ENCODE measurements at regions not wholly inside any gene's neighbourhood (a gene's known extent, or its start where the extent isn't known, plus 50 kb on each side); places are given as distances from the start of the nearest gene placed in this dataset.

GRCh38 chr9:79807971-79808370 lies 236.2 kb downstream of the TLE4 start:
- peaks cover 0 to 14% of the 10 kb centered on the region in 2 donors for H3K4me1 ChIP-seq (replicated peaks in 1 of 2)
- H3K9me3 ChIP-seq (replicated peaks in 1 of 3), result no peaks in the 10 kb centered on the region
- WGBS, 4 donors, result 65 to 96% (median 70%) methylated on average over 2 of the region's 2 CpGs
- H3K4me3 ChIP-seq, result no peak overlapping the region
- no peak for DNase-seq
- no peak overlapping the region for H3K27ac ChIP-seq
- intact Hi-C loops (cut with DNase I), result no loop called here
- no peaks in the 10 kb centered on the region for H3K36me3 ChIP-seq (replicated peaks in 1 of 2)
- no peaks in the 10 kb centered on the region for H3K27me3 ChIP-seq
- TF ChIP-seq POLR2A (IDR thresholded peaks at IDR 0.05) (no peak), CTCF (IDR thresholded peaks at IDR 0.05) (no peak)

GRCh38 chr9:79806086-79806485 lies 234.3 kb downstream of the TLE4 start:
- TF ChIP-seq POLR2A (IDR thresholded peaks at IDR 0.05) (no peak), CTCF (IDR thresholded peaks at IDR 0.05) (no peak)
- Histone ChIP-seq H3K27ac (no peak overlapping the region), H3K9me3 (replicated peaks in 1 of 3) (no peaks in the 10 kb centered on the region), H3K4me1 (replicated peaks in 1 of 2) (peaks cover 0 to 9% of the 10 kb centered on the region in 2 donors), H3K36me3 (replicated peaks in 1 of 2) (no peaks in the 10 kb centered on the region), H3K4me3 (no peak overlapping the region), H3K27me3 (no peaks in the 10 kb centered on the region)
- no peak for DNase-seq
- 78 to 86% (median 83%) methylated on average over 4 of the region's 4 CpGs for WGBS, 4 donors
- intact Hi-C loops (cut with DNase I), result no loop called here

GRCh38 chr9:79801459-79801858 lies 229.7 kb downstream of the TLE4 start:
- H3K9me3 ChIP-seq (replicated peaks in 1 of 3), result no peaks in the 10 kb centered on the region
- intact Hi-C loops (cut with DNase I), result no loop called here
- WGBS, 4 donors, result 64 to 72% (median 69%) methylated on average over 3 of the region's 3 CpGs
- H3K27ac ChIP-seq, result no peak overlapping the region
- H3K4me1 ChIP-seq (replicated peaks in 1 of 2), result no peaks in the 10 kb centered on the region
- no peak overlapping the region for H3K4me3 ChIP-seq
- DNase-seq, result no peak
- no peaks in the 10 kb centered on the region for H3K36me3 ChIP-seq (replicated peaks in 1 of 2)
- TF ChIP-seq POLR2A (IDR thresholded peaks at IDR 0.05) (no peak), CTCF (IDR thresholded peaks at IDR 0.05) (no peak)
- H3K27me3 ChIP-seq, result no peaks in the 10 kb centered on the region

- TF ChIP-seq CTCF (IDR thresholded peaks at IDR 0.05), result no peak
- TF ChIP-seq POLR2A (IDR thresholded peaks at IDR 0.05), result no peak
- no peak for DNase-seq
Measured at GRCh38 chr9:79800578-79800977, 228.8 kb downstream of the TLE4 start.

More at GRCh38 chr9:79800578-79800977, 228.8 kb downstream of the TLE4 start:
- H3K36me3 ChIP-seq (replicated peaks in 1 of 2), result no peaks in the 10 kb centered on the region
- no peaks in the 10 kb centered on the region for H3K9me3 ChIP-seq (replicated peaks in 1 of 3)
- no peak overlapping the region for H3K27ac ChIP-seq
- 82 to 89% (median 86%) methylated on average over 1 of the region's 1 CpG for WGBS, 4 donors
- no peaks in the 10 kb centered on the region for H3K27me3 ChIP-seq
- intact Hi-C loops (cut with DNase I), result no loop called here
- H3K4me1 ChIP-seq (replicated peaks in 1 of 2), result no peaks in the 10 kb centered on the region
- H3K4me3 ChIP-seq, result no peak overlapping the region

All from adrenal gland (tissue), 9 donors.